ENCODE measurements at regions not wholly inside any gene's neighbourhood (a gene's known extent, or its start where the extent isn't known, plus 50 kb on each side); places are given as distances from the start of the nearest gene placed in this dataset.

DNA sequence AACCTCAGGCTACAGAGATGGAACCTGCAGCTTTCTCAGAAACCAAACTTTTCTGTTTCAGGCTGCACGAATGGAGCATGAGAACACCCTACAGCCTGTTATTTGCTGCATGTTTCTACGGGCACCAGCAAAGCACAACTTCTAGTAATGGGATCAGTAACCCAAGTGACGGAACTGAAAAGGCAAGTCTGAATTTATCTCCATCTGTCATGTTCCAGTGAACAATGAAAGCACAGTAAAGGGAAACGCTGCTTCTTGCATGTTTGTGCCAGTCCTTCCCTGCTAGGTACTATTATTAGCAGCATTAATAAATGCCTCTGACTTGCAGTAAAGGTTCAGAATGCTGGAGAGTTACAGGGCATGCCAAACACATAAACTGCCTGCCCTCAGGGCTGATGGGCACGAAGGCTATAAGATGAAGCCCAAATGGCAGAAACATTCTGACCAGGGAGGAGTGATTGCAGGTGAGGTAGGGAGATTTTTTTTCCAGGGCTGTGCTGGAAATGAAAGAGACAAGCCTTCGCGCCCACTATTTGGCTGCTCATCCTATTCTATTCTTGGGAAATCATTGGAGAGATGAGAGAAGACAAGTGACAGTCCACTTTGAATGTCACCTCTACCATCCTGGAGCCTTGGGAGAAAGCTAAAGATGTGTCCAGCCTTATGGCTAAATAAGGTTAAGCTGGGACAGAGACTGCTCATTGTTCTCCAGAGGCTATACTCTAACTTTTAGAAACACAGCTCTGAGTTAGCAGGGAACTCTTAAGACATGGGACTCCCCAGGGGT, 100.4 kb upstream of the PLXNC1 start:
- no peak for TF ChIP-seq POLR2A (IDR thresholded peaks at IDR 0.05)
- TF ChIP-seq, protein P1, sequence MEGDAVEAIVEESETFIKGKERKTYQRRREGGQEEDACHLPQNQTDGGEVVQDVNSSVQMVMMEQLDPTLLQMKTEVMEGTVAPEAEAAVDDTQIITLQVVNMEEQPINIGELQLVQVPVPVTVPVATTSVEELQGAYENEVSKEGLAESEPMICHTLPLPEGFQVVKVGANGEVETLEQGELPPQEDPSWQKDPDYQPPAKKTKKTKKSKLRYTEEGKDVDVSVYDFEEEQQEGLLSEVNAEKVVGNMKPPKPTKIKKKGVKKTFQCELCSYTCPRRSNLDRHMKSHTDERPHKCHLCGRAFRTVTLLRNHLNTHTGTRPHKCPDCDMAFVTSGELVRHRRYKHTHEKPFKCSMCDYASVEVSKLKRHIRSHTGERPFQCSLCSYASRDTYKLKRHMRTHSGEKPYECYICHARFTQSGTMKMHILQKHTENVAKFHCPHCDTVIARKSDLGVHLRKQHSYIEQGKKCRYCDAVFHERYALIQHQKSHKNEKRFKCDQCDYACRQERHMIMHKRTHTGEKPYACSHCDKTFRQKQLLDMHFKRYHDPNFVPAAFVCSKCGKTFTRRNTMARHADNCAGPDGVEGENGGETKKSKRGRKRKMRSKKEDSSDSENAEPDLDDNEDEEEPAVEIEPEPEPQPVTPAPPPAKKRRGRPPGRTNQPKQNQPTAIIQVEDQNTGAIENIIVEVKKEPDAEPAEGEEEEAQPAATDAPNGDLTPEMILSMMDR (IDR thresholded peaks at IDR 0.05) = no peak

Data from esophagus squamous epithelium (tissue), 4 donors.